ENCODE measurements at regions not wholly inside any gene's neighbourhood (a gene's known extent, or its start where the extent isn't known, plus 50 kb on each side); places are given as distances from the start of the nearest gene placed in this dataset.
"Not testable (repeated sequence)": the region's sequence is repeated elsewhere in the genome, so short reads cannot be mapped to it uniquely, and the experiment has no call there.

DNA sequence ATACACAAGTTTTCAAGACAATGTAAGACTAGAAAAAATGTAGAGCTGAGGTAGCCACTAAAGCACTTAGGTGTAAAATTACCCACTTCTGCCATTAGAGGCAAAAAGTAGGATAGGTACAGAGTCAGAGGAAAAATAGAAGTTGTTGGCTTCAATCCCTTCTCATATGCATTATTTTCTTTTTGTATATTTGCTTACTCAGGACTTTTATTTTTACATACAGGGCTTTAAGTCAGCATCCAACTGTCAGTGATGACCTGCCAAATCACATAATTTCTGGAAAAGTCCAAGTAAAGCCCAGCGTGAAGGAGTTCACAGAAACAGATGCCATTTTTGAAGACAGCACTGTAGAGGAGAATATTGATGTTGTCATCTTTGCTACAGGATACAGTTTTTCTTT lies 211.0 kb upstream of the POGK start:
- Histone ChIP-seq H3K27me3 (replicated peaks in 1 of 7) (no peaks in the 10 kb centered on the region), H3K9me3 (no peaks in the 10 kb centered on the region), H3K27ac (no peak overlapping the region), H3K4me3 (no peak overlapping the region), H3K4me1 (no peaks in the 10 kb centered on the region), H3K36me3 (no peaks in the 10 kb centered on the region)
- DNase-seq: no peak
- intact Hi-C loops (cut with DNase I; ENCODE audit: low total_unique reads): no loop called here
- TF ChIP-seq POLR2AphosphoS5 (IDR thresholded peaks at IDR 0.05): no peak
- no peak for TF ChIP-seq CTCF (IDR thresholded peaks at IDR 0.05 in 8 of 11, conservative IDR thresholded peaks at IDR 0.05 in 3 of 11)
- TF ChIP-seq POLR2A (IDR thresholded peaks at IDR 0.05): no peak
- 84 to 95% (median 92%) methylated on average over 1 of the region's 1 CpG for WGBS, 5 donors

- TF ChIP-seq POLR2A (IDR thresholded peaks at IDR 0.05) (no peak), POLR2AphosphoS5 (IDR thresholded peaks at IDR 0.05) (no peak), CTCF (IDR thresholded peaks at IDR 0.05 in 8 of 11, conservative IDR thresholded peaks at IDR 0.05 in 3 of 11) (no peak)
- no peaks in the 10 kb centered on the region for H3K36me3 ChIP-seq
- H3K27me3 ChIP-seq (replicated peaks in 1 of 7): no peaks in the 10 kb centered on the region
- H3K27ac ChIP-seq: no peak overlapping the region
- intact Hi-C loops (cut with DNase I; ENCODE audit: low total_unique reads): no loop called here
- H3K9me3 ChIP-seq: no peaks in the 10 kb centered on the region
- DNase-seq: no peak
- WGBS, 5 donors: 52 to 66% (median 62%) methylated on average over 1 of the region's 1 CpG
- H3K4me1 ChIP-seq: no peaks in the 10 kb centered on the region
- H3K4me3 ChIP-seq: no peak overlapping the region
These were observed 209.3 kb upstream of the POGK start for GRCh38 chr1:166629946-166630345.

DNA sequence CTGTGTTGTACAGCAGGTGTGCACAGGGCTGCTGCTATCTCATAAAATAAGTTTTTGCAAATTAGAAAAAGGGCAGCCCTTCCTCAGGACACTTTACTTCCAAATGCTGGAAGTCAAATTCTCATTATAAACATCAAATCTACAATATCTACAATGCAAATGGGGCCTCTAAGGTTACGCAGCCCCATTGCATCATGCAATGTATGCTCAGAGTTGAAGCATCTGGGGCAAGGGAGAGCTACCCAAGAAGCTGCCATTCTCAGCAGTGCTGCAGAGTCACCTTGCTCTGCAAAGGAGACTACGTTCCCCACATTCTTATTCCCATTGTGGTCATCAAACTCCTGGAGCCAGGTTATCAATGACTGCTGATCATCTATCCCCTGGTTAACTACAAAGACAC lies 208.9 kb upstream of the POGK start:
- Histone ChIP-seq H3K4me3 (no peak overlapping the region), H3K36me3 (no peaks in the 10 kb centered on the region), H3K27ac (no peak overlapping the region), H3K4me1 (no peaks in the 10 kb centered on the region), H3K27me3 (replicated peaks in 1 of 7) (no peaks in the 10 kb centered on the region), H3K9me3 (no peaks in the 10 kb centered on the region)
- 73 to 96% (median 85%) methylated on average over 2 of the region's 2 CpGs for WGBS, 5 donors
- intact Hi-C loops (cut with DNase I; ENCODE audit: low total_unique reads): no loop called here
- TF ChIP-seq POLR2AphosphoS5 (IDR thresholded peaks at IDR 0.05) (no peak), CTCF (IDR thresholded peaks at IDR 0.05 in 8 of 11, conservative IDR thresholded peaks at IDR 0.05 in 3 of 11) (no peak), POLR2A (IDR thresholded peaks at IDR 0.05) (no peak)
- DNase-seq: no peak

- no peak for DNase-seq
These were observed 201.1 kb upstream of the POGK start for GRCh38 chr1:166638137-166638536.

DNA sequence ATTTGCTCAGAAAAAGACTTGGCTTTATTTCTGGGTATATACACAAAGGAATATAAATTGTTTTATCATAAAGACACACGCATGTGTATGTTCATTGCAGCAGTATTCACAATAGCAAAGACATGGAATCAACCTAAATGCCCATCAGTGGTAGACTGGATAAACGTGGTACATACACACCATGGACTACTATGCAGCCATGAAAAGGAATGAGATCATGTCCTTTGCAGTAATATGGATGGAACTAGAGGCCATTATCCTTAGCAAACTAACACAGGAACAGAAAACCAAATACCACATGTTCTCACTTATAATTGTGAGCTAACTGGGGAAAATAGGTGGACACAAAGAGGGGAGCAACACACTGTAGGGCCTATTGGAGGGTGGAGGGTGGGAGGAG lies 182.0 kb upstream of the POGK start:
- H3K27ac ChIP-seq; H3K36me3 ChIP-seq; H3K9me3 ChIP-seq; DNase-seq; H3K27me3 ChIP-seq (replicated peaks in 1 of 7); H3K4me1 ChIP-seq; H3K4me3 ChIP-seq; intact Hi-C loops (cut with DNase I; ENCODE audit: low total_unique reads): not testable (repeated sequence)
- WGBS, 5 donors: 58 to 83% (median 76%) methylated on average over 2 of the region's 2 CpGs

More at GRCh38 chr1:166638137-166638536, 201.1 kb upstream of the POGK start:
- Histone ChIP-seq H3K4me1 (no peaks in the 10 kb centered on the region), H3K27ac (no peak overlapping the region), H3K36me3 (no peaks in the 10 kb centered on the region), H3K4me3 (no peak overlapping the region), H3K9me3 (peaks cover 0 to 5% (median 0%) of the 10 kb centered on the region in 8 donors), H3K27me3 (replicated peaks in 1 of 7) (peaks cover 0 to 21% (median 0%) of the 10 kb centered on the region in 7 donors)
- WGBS, 5 donors: 68 to 90% (median 85%) methylated on average over 4 to 5 of the region's 5 CpGs
- TF ChIP-seq POLR2A (IDR thresholded peaks at IDR 0.05) (no peak), CTCF (IDR thresholded peaks at IDR 0.05 in 8 of 11, conservative IDR thresholded peaks at IDR 0.05 in 3 of 11) (no peak), POLR2AphosphoS5 (IDR thresholded peaks at IDR 0.05) (no peak)
- intact Hi-C loops (cut with DNase I; ENCODE audit: low total_unique reads): no loop called here

DNA sequence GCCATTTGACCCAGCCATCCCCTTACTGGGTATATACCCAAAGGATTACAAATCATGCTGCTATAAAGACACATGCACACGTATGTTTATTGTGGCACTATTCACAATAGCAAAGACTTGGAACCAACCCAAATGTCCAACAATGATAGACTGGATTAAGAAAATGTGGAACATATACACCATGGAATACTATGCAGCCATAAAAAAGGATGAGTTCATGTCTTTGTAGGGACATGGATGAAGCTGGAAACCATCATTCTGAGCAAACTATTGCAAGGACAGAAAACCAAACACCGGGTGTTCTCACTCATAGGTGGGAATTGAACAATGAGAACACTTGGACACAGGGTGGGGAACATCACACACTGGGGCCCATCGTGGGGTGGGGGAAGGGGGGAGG lies 172.5 kb upstream of the POGK start:
- H3K27me3 ChIP-seq (replicated peaks in 1 of 7); DNase-seq; intact Hi-C loops (cut with DNase I; ENCODE audit: low total_unique reads); H3K9me3 ChIP-seq; H3K27ac ChIP-seq; H3K36me3 ChIP-seq; H3K4me1 ChIP-seq; H3K4me3 ChIP-seq: not testable (repeated sequence)
- 78 to 93% (median 82%) methylated on average over 3 of the region's 3 CpGs for WGBS, 5 donors

- H3K27me3 ChIP-seq (replicated peaks in 1 of 7); H3K36me3 ChIP-seq; intact Hi-C loops (cut with DNase I; ENCODE audit: low total_unique reads); DNase-seq; H3K4me1 ChIP-seq; H3K4me3 ChIP-seq; H3K27ac ChIP-seq; H3K9me3 ChIP-seq: not testable (repeated sequence)
- WGBS, 5 donors: 84 to 100% (median 86%) methylated on average over 1 of the region's 1 CpG
These were observed 171.7 kb upstream of the POGK start for GRCh38 chr1:166667600-166667999.
